ENCODE measurements at regions not wholly inside any gene's neighbourhood (a gene's known extent, or its start where the extent isn't known, plus 50 kb on each side); places are given as distances from the start of the nearest gene placed in this dataset.
"Not testable (repeated sequence)": the region's sequence is repeated elsewhere in the genome, so short reads cannot be mapped to it uniquely, and the experiment has no call there.

GRCh38 chr21:14741256-14741655, 195.1 kb upstream of the SAMSN1 start:
- intact Hi-C loops (cut with DNase I) = no loop called here
- no peak for DNase-seq

GRCh38 chr21:14740692-14741091, 194.6 kb upstream of the SAMSN1 start:
- DNase-seq = no peak
- intact Hi-C loops (cut with DNase I) = no loop called here

- intact Hi-C loops (cut with DNase I) = no loop called here
- no peak for DNase-seq
Observed at GRCh38 chr21:14740116-14740515, 194.0 kb upstream of the SAMSN1 start.

- intact Hi-C loops (cut with DNase I) = no loop called here
- no peak for DNase-seq
Observed at GRCh38 chr21:14739590-14739989, 193.5 kb upstream of the SAMSN1 start.

- intact Hi-C loops (cut with DNase I); DNase-seq: not testable (repeated sequence)
Observed at GRCh38 chr21:14738576-14738975, 192.5 kb upstream of the SAMSN1 start.

- intact Hi-C loops (cut with DNase I) = no loop called here
- DNase-seq = peak in 16 of 42 donors; percentile 3 to 44 (median 27)
Observed at GRCh38 chr21:14737922-14738321, 191.8 kb upstream of the SAMSN1 start.

- intact Hi-C loops (cut with DNase I) = no loop called here
- no peak for DNase-seq
Observed at GRCh38 chr21:14737284-14737691, 191.2 kb upstream of the SAMSN1 start.

- intact Hi-C loops (cut with DNase I) = no loop called here
- no peak for DNase-seq
Observed at GRCh38 chr21:14736672-14737071, 190.6 kb upstream of the SAMSN1 start.

GRCh38 chr21:14736162-14736561, 190.0 kb upstream of the SAMSN1 start:
- no peak for DNase-seq
- intact Hi-C loops (cut with DNase I) = no loop called here

- intact Hi-C loops (cut with DNase I) = no loop called here
- DNase-seq = no peak
Observed at GRCh38 chr21:14734833-14735232, 188.7 kb upstream of the SAMSN1 start.

- intact Hi-C loops (cut with DNase I) = no loop called here
- DNase-seq = no peak
Observed at GRCh38 chr21:14734191-14734590, 188.1 kb upstream of the SAMSN1 start.

GRCh38 chr21:14725219-14725618, 179.1 kb upstream of the SAMSN1 start:
- intact Hi-C loops (cut with DNase I) = no loop called here

GRCh38 chr21:14722841-14723483, 176.8 kb upstream of the SAMSN1 start:
- intact Hi-C loops (cut with DNase I) = no loop called here
- no peak for DNase-seq

More at GRCh38 chr21:14725219-14725618, 179.1 kb upstream of the SAMSN1 start:
- no peak for DNase-seq

GRCh38 chr21:14720237-14720636, 174.1 kb upstream of the SAMSN1 start:
- no peak for DNase-seq
- intact Hi-C loops (cut with DNase I) = no loop called here

GRCh38 chr21:14718951-14719350, 172.8 kb upstream of the SAMSN1 start:
- DNase-seq = no peak
- intact Hi-C loops (cut with DNase I) = no loop called here

GRCh38 chr21:14716761-14717396, 170.8 kb upstream of the SAMSN1 start:
- DNase-seq = no peak

GRCh38 chr21:14713109-14713508, 167.0 kb upstream of the SAMSN1 start:
- intact Hi-C loops (cut with DNase I) = no loop called here
- DNase-seq = no peak

More at GRCh38 chr21:14716761-14717396, 170.8 kb upstream of the SAMSN1 start:
- intact Hi-C loops (cut with DNase I) = no loop called here

GRCh38 chr21:14712121-14712715, 166.1 kb upstream of the SAMSN1 start:
- intact Hi-C loops (cut with DNase I) = no loop called here
- DNase-seq = no peak

- intact Hi-C loops (cut with DNase I) = no loop called here
- DNase-seq = no peak
Observed at GRCh38 chr21:14711287-14711686, 165.2 kb upstream of the SAMSN1 start.

GRCh38 chr21:14707511-14708020, 161.5 kb upstream of the SAMSN1 start:
- no peak for DNase-seq
- intact Hi-C loops (cut with DNase I) = no loop called here
